NCI-H2107 treated with DMSO at 0.1 percent for 48 hours (cell line): ENCODE measurements at regions not wholly inside any gene's neighbourhood (a gene's known extent, or its start where the extent isn't known, plus 50 kb on each side); places are given as distances from the start of the nearest gene placed in this dataset.
"Not testable (repeated sequence)": the region's sequence is repeated elsewhere in the genome, so short reads cannot be mapped to it uniquely, and the experiment has no call there.

ENCODE experiments used
- DNase-seq: peaks from one replicate; lab custom pipeline; 2025; ENCODE audit not compliant: unreplicated experiment; lab: John Stamatoyannopoulos, UW

GRCh38 chr20:19110285-19110684 lies 102.2 kb upstream of the SLC24A3 start:
- DNase-seq: no peak

GRCh38 chr20:19110881-19111460 lies 101.5 kb upstream of the SLC24A3 start:
- peak; percentile 31 for DNase-seq

- DNase-seq: no peak
These were observed 99.6 kb upstream of the SLC24A3 start for GRCh38 chr20:19112828-19113227.

- DNase-seq: no peak
These were observed 99.0 kb upstream of the SLC24A3 start for GRCh38 chr20:19113343-19113930.

- peak; percentile 81 for DNase-seq
These were observed 98.0 kb upstream of the SLC24A3 start for GRCh38 chr20:19114410-19114809.

- DNase-seq: no peak
These were observed 96.9 kb upstream of the SLC24A3 start for GRCh38 chr20:19115581-19115980.

GRCh38 chr20:19120011-19120410 lies 92.4 kb upstream of the SLC24A3 start:
- no peak for DNase-seq

GRCh38 chr20:19120569-19120968 lies 91.9 kb upstream of the SLC24A3 start:
- no peak for DNase-seq

- no peak for DNase-seq
These were observed 91.0 kb upstream of the SLC24A3 start for GRCh38 chr20:19121463-19121862.

- no peak for DNase-seq
These were observed 90.5 kb upstream of the SLC24A3 start for GRCh38 chr20:19121916-19122315.

GRCh38 chr20:19122395-19122794 lies 90.0 kb upstream of the SLC24A3 start:
- no peak for DNase-seq

- no peak for DNase-seq
These were observed 86.9 kb upstream of the SLC24A3 start for GRCh38 chr20:19125508-19125907.

GRCh38 chr20:19129306-19129705 lies 83.1 kb upstream of the SLC24A3 start:
- no peak for DNase-seq

- DNase-seq: peak; percentile 77
These were observed 82.3 kb upstream of the SLC24A3 start for GRCh38 chr20:19129976-19130612.

- DNase-seq: no peak
These were observed 81.8 kb upstream of the SLC24A3 start for GRCh38 chr20:19130613-19130984.

- peak; percentile 30 for DNase-seq
These were observed 74.8 kb upstream of the SLC24A3 start for GRCh38 chr20:19137641-19138040.

- DNase-seq: no peak
These were observed 73.7 kb upstream of the SLC24A3 start for GRCh38 chr20:19138758-19139157.

GRCh38 chr20:19139584-19139983 lies 72.9 kb upstream of the SLC24A3 start:
- not testable (repeated sequence) for DNase-seq

- DNase-seq: peak; percentile 14
These were observed 70.4 kb upstream of the SLC24A3 start for GRCh38 chr20:19141998-19142397.

GRCh38 chr20:19143890-19144289 lies 68.6 kb upstream of the SLC24A3 start:
- no peak for DNase-seq

GRCh38 chr20:19161336-19161735 lies 51.1 kb upstream of the SLC24A3 start:
- DNase-seq: no peak
